Activated CD4-positive, alpha-beta T cell treated with anti-CD3 and anti-CD28 coated beads, Interleukin-2, amount 10 ng/mL, durations not matched to agents 24 days and 14 days (primary cell): ENCODE measurements at regions not wholly inside any gene's neighbourhood (a gene's known extent, or its start where the extent isn't known, plus 50 kb on each side); places are given as distances from the start of the nearest gene placed in this dataset.
"Not testable (repeated sequence)": the region's sequence is repeated elsewhere in the genome, so short reads cannot be mapped to it uniquely, and the experiment has no call there.

Experiments
- DNase-seq: peaks from one replicate; pipeline ENCODE4 v3.0.0; 2022
- H3K27ac Mint-ChIP-seq: one replicate; pipeline ENCODE4 v1.8.0; 2022; ENCODE audit warnings: mild to moderate bottlenecking, mixed read lengths
- H3K27me3 Mint-ChIP-seq: one replicate; pipeline ENCODE4 v1.8.0; 2022; ENCODE audit warnings: mixed read lengths
- H3K36me3 Mint-ChIP-seq: one replicate; pipeline ENCODE4 v1.8.0; 2022; ENCODE audit warnings: low read depth, mild to moderate bottlenecking, mixed read lengths
- H3K4me1 Mint-ChIP-seq: one replicate; pipeline ENCODE4 v1.8.0; 2021; ENCODE audit warnings: mixed read lengths
- H3K4me3 Mint-ChIP-seq: one replicate; pipeline ENCODE4 v1.8.0; 2022; ENCODE audit warnings: mild to moderate bottlenecking, moderate library complexity, mixed read lengths
- H3K9me3 Mint-ChIP-seq: one replicate; pipeline ENCODE4 v1.8.0; 2021; ENCODE audit warnings: mixed read lengths
- intact Hi-C: fragments of 100-400 bp; cut with micrococcal nuclease; formaldehyde crosslinking; loops from one replicate; pipeline ENCODE4 v1.15.1; 2023

DNA sequence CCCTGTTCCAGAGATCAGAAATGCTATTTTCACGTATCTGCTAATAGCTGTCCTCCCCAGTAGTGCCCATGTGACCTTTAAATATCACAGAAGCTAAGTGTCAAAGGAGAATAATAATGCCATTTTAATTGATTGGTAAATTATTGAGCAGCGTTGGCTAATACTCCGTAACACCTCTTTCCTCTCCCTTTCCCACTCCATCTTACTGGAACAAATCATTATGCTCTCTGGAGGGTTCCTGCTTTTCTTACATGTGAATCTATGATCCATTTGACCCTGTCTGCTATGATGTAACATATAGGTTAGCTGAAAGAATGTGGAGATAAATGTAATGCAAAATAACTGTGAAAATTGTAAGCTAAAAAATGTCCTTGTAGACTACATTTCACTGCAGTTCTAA lies 383.6 kb upstream of the GYPC start:
- intact Hi-C loops = no loop called here
- H3K9me3 Mint-ChIP-seq = no peaks in the 10 kb centered on the region
- DNase-seq = no peak
- no peaks in the 10 kb centered on the region for H3K36me3 Mint-ChIP-seq
- no peaks in the 10 kb centered on the region for H3K4me1 Mint-ChIP-seq
- no peak overlapping the region for H3K27ac Mint-ChIP-seq
- no peak overlapping the region for H3K4me3 Mint-ChIP-seq
- no peaks in the 10 kb centered on the region for H3K27me3 Mint-ChIP-seq

- Mint-ChIP-seq H3K4me1 (no peaks in the 10 kb centered on the region), H3K36me3 (no peaks in the 10 kb centered on the region), H3K9me3 (no peaks in the 10 kb centered on the region), H3K27ac (no peak overlapping the region), H3K27me3 (no peaks in the 10 kb centered on the region), H3K4me3 (no peak overlapping the region)
- no peak for DNase-seq
- intact Hi-C loops = no loop called here
Measured at GRCh38 chr2:126275098-126275497, 380.9 kb upstream of the GYPC start.

DNA sequence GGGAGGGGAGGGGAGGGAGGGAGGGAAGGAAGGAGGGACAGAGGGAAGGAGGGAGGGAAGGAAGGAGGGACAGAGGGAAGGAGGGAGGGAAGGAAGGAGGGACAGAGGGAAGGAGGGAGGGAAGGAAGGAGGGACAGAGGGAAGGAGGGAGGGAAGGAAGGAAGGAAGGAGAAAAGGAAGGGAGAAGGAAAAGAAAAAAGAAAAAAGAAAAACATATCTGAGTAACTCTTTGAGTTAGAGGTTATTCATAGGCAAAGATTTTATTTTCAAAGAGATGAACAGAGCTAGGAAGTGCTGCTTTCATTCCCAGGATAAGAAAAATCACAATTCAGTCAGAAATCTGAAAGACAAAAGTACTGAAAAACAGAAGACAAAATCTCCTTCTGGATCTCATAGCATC lies 379.7 kb upstream of the GYPC start:
- intact Hi-C loops, H3K36me3 Mint-ChIP-seq, H3K4me3 Mint-ChIP-seq, H3K27ac Mint-ChIP-seq, H3K9me3 Mint-ChIP-seq, H3K27me3 Mint-ChIP-seq, DNase-seq, H3K4me1 Mint-ChIP-seq: not testable (repeated sequence)

DNA sequence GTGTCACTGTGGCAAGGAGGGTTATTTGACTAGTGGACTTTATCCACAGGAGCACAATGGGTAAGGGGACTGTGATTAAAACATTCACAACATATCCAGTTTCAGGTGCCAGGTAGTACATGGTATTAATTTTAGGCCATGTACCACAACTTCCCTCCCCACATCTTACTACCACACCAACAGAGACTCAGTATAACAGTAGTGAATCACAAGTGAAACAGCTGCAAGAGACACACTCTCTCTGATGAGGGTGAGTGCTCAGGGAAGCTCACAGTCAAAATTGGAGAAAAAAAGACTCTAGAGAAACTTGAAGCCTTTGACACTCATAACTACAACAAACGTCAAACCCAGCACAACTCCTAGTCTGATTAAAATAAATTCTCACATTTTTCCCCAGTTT lies 367.6 kb upstream of the GYPC start:
- Mint-ChIP-seq H3K27me3 (no peaks in the 10 kb centered on the region), H3K27ac (no peak overlapping the region), H3K9me3 (no peaks in the 10 kb centered on the region), H3K4me1 (no peaks in the 10 kb centered on the region), H3K36me3 (no peaks in the 10 kb centered on the region), H3K4me3 (no peak overlapping the region)
- DNase-seq = no peak
- intact Hi-C loops = no loop called here

DNA sequence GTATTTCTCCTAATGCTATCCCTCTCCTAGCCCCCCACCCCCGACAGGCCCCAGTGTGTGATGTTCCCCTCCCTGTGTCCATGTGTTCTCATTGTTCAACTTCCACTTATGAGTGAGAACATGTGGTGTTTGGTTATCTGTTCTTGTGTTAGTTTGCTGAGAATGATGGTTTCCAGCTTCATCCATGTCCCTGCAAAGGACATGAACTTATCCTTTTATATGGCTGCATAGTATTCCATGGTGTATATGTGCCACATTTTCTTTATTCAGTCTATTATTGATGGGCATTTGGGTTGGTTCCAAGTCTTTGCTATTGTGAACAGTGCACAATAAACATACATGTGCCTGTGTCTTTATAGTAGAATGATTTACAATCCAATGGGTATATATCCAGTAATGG lies 362.0 kb upstream of the GYPC start:
- H3K9me3 Mint-ChIP-seq, H3K4me3 Mint-ChIP-seq, H3K4me1 Mint-ChIP-seq, H3K27ac Mint-ChIP-seq, H3K36me3 Mint-ChIP-seq, H3K27me3 Mint-ChIP-seq, intact Hi-C loops, DNase-seq: not testable (repeated sequence)

GRCh38 chr2:126299469-126299976 lies 356.4 kb upstream of the GYPC start:
- H3K9me3 Mint-ChIP-seq = no peaks in the 10 kb centered on the region
- intact Hi-C loops = no loop called here
- H3K4me3 Mint-ChIP-seq = no peak overlapping the region
- H3K4me1 Mint-ChIP-seq = no peaks in the 10 kb centered on the region
- H3K36me3 Mint-ChIP-seq = no peaks in the 10 kb centered on the region
- H3K27ac Mint-ChIP-seq = no peak overlapping the region
- no peak for DNase-seq
- no peaks in the 10 kb centered on the region for H3K27me3 Mint-ChIP-seq

GRCh38 chr2:126300348-126300747 lies 355.6 kb upstream of the GYPC start:
- no peak overlapping the region for H3K4me3 Mint-ChIP-seq
- H3K36me3 Mint-ChIP-seq = no peaks in the 10 kb centered on the region
- no peak overlapping the region for H3K27ac Mint-ChIP-seq

DNA sequence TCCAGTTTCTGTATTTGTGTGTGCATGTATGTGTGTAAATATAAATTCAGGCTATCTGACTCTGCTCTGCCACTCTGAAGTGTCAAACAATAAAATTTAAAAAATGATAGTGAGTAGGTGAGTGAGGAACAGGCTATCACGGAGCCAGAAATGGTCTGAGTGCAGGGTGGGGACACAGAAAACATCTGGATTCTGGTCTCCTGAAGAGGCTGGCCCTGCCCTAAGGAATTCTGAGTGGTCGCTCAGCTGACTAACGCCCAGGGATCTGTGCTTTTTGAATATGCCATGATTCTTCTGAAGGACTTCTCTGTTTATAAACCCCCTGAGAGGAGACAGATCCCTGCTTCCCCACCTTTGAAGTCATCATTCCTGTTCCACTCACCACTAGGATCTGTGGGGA lies 353.9 kb upstream of the GYPC start:
- Mint-ChIP-seq H3K27ac (no peak overlapping the region), H3K9me3 (no peaks in the 10 kb centered on the region), H3K27me3 (no peaks in the 10 kb centered on the region), H3K4me1 (no peaks in the 10 kb centered on the region), H3K36me3 (no peaks in the 10 kb centered on the region), H3K4me3 (no peak overlapping the region)
- no peak for DNase-seq
- intact Hi-C loops = no loop called here

More at GRCh38 chr2:126300348-126300747, 355.6 kb upstream of the GYPC start:
- intact Hi-C loops = no loop called here
- no peaks in the 10 kb centered on the region for H3K4me1 Mint-ChIP-seq
- no peak for DNase-seq
- H3K9me3 Mint-ChIP-seq = no peaks in the 10 kb centered on the region
- no peaks in the 10 kb centered on the region for H3K27me3 Mint-ChIP-seq

GRCh38 chr2:126303113-126303512 lies 352.8 kb upstream of the GYPC start:
- Mint-ChIP-seq H3K27me3 (no peaks in the 10 kb centered on the region), H3K9me3 (no peaks in the 10 kb centered on the region), H3K4me1 (no peaks in the 10 kb centered on the region), H3K4me3 (no peak overlapping the region), H3K27ac (no peak overlapping the region), H3K36me3 (no peaks in the 10 kb centered on the region)
- no peak for DNase-seq
- intact Hi-C loops = no loop called here

DNA sequence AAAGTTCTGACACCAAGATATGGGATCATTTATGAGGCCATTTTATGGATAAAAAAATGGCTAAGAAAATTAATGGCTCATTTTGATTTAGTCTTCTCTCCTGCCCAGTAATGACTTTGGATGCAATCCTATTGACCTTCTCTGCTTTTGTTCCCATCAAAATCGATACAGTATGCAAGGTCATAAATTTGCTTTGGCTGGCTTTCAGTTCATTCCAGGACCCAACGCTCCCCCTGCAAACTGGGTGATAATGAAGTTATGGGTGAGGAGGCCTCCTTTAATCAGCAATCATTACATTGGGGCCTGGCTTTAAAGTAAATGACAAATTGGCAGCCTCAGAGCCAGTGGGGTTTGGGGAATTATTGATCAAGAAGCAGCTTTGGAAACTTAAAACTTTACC lies 351.8 kb upstream of the GYPC start:
- no peaks in the 10 kb centered on the region for H3K27me3 Mint-ChIP-seq
- no peak for DNase-seq
- no peak overlapping the region for H3K27ac Mint-ChIP-seq
- intact Hi-C loops = no loop called here
- no peaks in the 10 kb centered on the region for H3K4me1 Mint-ChIP-seq
- H3K4me3 Mint-ChIP-seq = no peak overlapping the region
- H3K9me3 Mint-ChIP-seq = no peaks in the 10 kb centered on the region
- H3K36me3 Mint-ChIP-seq = no peaks in the 10 kb centered on the region

- intact Hi-C loops = no loop called here
- Mint-ChIP-seq H3K27ac (no peak overlapping the region), H3K27me3 (no peaks in the 10 kb centered on the region), H3K36me3 (no peaks in the 10 kb centered on the region), H3K9me3 (no peaks in the 10 kb centered on the region), H3K4me3 (no peak overlapping the region), H3K4me1 (no peaks in the 10 kb centered on the region)
- DNase-seq = no peak
Measured at GRCh38 chr2:126306539-126306938, 349.4 kb upstream of the GYPC start.

GRCh38 chr2:126307740-126308139 lies 348.2 kb upstream of the GYPC start:
- no peak overlapping the region for H3K27ac Mint-ChIP-seq
- no peaks in the 10 kb centered on the region for H3K4me1 Mint-ChIP-seq
- H3K9me3 Mint-ChIP-seq = no peaks in the 10 kb centered on the region
- H3K27me3 Mint-ChIP-seq = no peaks in the 10 kb centered on the region
- H3K4me3 Mint-ChIP-seq = no peak overlapping the region
- intact Hi-C loops = no loop called here
- no peak for DNase-seq
- no peaks in the 10 kb centered on the region for H3K36me3 Mint-ChIP-seq

GRCh38 chr2:126309185-126309584 lies 346.8 kb upstream of the GYPC start:
- Mint-ChIP-seq H3K36me3 (no peaks in the 10 kb centered on the region), H3K27ac (no peak overlapping the region), H3K4me3 (no peak overlapping the region), H3K4me1 (no peaks in the 10 kb centered on the region), H3K27me3 (no peaks in the 10 kb centered on the region), H3K9me3 (no peaks in the 10 kb centered on the region)
- no peak for DNase-seq
- intact Hi-C loops = no loop called here

- H3K9me3 Mint-ChIP-seq = no peaks in the 10 kb centered on the region
- intact Hi-C loops = no loop called here
Measured at GRCh38 chr2:126312579-126312978, 343.4 kb upstream of the GYPC start.

DNA sequence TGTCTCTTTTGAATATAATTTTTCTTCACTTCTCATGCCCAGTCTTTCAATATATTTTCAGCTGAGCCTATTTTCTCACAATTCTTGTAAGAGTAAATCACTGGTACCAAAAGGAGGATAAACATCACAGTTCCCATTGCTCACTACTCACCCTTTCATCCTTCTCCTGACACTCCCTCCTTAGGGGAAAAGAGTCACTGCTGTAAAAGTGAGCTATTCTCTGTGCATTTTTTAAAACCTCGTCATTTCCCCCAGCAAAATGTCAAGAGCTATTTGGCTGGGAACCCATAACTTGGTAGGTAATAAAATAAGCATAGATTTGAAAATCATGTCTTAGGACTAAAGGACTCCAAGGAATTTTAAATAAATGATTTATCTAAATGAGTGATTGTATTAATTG lies 340.1 kb upstream of the GYPC start:
- intact Hi-C loops = no loop called here
- H3K36me3 Mint-ChIP-seq = no peaks in the 10 kb centered on the region
- H3K4me3 Mint-ChIP-seq = no peak overlapping the region
- H3K27me3 Mint-ChIP-seq = no peaks in the 10 kb centered on the region
- H3K4me1 Mint-ChIP-seq = no peaks in the 10 kb centered on the region
- no peak for DNase-seq
- no peak overlapping the region for H3K27ac Mint-ChIP-seq
- H3K9me3 Mint-ChIP-seq = no peaks in the 10 kb centered on the region

More at GRCh38 chr2:126312579-126312978, 343.4 kb upstream of the GYPC start:
- DNase-seq = no peak
- no peaks in the 10 kb centered on the region for H3K36me3 Mint-ChIP-seq
- H3K27ac Mint-ChIP-seq = no peak overlapping the region
- no peaks in the 10 kb centered on the region for H3K27me3 Mint-ChIP-seq
- no peak overlapping the region for H3K4me3 Mint-ChIP-seq
- no peaks in the 10 kb centered on the region for H3K4me1 Mint-ChIP-seq
